ENCODE measurements at regions not wholly inside any gene's neighbourhood (a gene's known extent, or its start where the extent isn't known, plus 50 kb on each side); places are given as distances from the start of the nearest gene placed in this dataset.
A peak's percentile ranks its signal among the peaks of the same experiment; 100 is the strongest.

DNA sequence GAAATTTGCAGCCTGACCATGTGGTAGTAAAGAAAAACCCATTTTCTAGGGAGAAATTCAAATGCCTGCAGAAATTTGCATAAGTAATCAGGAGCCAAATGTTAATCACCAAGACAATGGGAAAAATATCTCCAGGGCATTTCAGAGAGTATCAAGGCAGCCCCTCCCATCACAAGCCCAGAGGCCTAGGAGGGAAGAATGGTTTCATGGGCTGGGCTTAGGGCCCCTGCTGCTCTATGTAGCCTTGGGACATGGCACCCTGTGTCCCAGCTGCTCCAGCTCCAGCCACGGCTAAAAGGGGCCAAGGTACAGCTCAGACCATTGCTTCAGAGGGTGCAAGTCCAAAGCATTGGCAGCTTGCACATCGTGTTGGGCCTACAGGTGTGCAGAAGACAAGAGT, 117.2 kb upstream of the RALGAPA2 start:
- H3K4me2 ChIP-seq (ENCODE audit: insufficient read depth, low read length) = no peak overlapping the region
- DNase-seq (ENCODE audit: insufficient read length, low spot score, missing footprints) = no peak
- H3K27ac ChIP-seq (ENCODE audit: low read depth, low read length) = no peak overlapping the region
- no peaks in the 10 kb centered on the region for H3K36me3 ChIP-seq (ENCODE audit: insufficient read depth, low read length)
- TF ChIP-seq, protein P1, sequence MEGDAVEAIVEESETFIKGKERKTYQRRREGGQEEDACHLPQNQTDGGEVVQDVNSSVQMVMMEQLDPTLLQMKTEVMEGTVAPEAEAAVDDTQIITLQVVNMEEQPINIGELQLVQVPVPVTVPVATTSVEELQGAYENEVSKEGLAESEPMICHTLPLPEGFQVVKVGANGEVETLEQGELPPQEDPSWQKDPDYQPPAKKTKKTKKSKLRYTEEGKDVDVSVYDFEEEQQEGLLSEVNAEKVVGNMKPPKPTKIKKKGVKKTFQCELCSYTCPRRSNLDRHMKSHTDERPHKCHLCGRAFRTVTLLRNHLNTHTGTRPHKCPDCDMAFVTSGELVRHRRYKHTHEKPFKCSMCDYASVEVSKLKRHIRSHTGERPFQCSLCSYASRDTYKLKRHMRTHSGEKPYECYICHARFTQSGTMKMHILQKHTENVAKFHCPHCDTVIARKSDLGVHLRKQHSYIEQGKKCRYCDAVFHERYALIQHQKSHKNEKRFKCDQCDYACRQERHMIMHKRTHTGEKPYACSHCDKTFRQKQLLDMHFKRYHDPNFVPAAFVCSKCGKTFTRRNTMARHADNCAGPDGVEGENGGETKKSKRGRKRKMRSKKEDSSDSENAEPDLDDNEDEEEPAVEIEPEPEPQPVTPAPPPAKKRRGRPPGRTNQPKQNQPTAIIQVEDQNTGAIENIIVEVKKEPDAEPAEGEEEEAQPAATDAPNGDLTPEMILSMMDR (IDR thresholded peaks at IDR 0.05; ENCODE audit: extremely low read depth, low read depth, low read length) = no peak
- H3K9me3 ChIP-seq (ENCODE audit: low read depth, low read length) = no peaks in the 10 kb centered on the region
- H3K4me1 ChIP-seq (ENCODE audit: insufficient read depth, low read length) = no peaks in the 10 kb centered on the region
- no peaks in the 10 kb centered on the region for H4K20me1 ChIP-seq (ENCODE audit: insufficient read depth, low read length)
- no peak overlapping the region for H3K4me3 ChIP-seq (ENCODE audit: insufficient read depth, low read length)
- H3K27me3 ChIP-seq (ENCODE audit: insufficient read depth, low read length) = no peaks in the 10 kb centered on the region
- no peaks in the 10 kb centered on the region for H3K79me2 ChIP-seq (ENCODE audit: insufficient read depth, low read length)
- no peak overlapping the region for H2AFZ ChIP-seq (ENCODE audit: low read length)

DNA sequence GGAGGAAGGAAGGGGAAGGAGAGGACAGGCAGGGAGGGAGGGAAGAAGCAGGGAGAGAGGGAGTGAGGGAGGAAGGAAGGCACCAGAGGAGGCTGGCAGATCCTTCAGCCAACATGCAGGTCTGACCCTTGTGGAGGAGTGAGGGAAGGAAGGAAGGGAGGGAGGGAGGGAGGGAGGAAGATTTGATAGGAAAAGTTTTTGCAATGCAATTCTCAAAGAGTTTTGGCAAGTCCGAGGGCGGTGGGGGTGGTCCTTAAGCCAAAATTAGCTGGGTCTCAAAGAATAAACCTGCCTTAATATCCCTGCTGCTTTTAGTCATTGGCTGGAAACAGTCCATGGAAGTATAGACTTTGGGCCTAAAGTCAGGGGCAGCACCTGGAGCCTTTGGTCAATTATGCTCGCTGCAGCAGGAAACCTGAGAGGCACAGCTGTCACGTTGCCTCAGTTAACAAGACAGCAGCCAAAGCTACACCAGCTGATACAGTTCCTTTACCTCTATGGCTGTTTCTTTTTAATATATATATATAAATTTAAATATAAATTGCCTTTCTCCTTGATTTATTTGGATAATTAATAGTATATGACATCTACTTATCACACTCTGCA, 115.7 kb upstream of the RALGAPA2 start:
- TF ChIP-seq, protein P1 (IDR thresholded peaks at IDR 0.05; ENCODE audit: extremely low read depth, low read depth, low read length) = no peak
- H2AFZ ChIP-seq (ENCODE audit: low read length) = no peak overlapping the region
- no peaks in the 10 kb centered on the region for H3K36me3 ChIP-seq (ENCODE audit: insufficient read depth, low read length)
- H3K27me3 ChIP-seq (ENCODE audit: insufficient read depth, low read length) = no peaks in the 10 kb centered on the region
- DNase-seq (ENCODE audit: insufficient read length, low spot score, missing footprints) = no peak
- no peaks in the 10 kb centered on the region for H3K79me2 ChIP-seq (ENCODE audit: insufficient read depth, low read length)
- H3K27ac ChIP-seq (ENCODE audit: low read depth, low read length) = no peak overlapping the region
- no peaks in the 10 kb centered on the region for H3K9me3 ChIP-seq (ENCODE audit: low read depth, low read length)
- no peaks in the 10 kb centered on the region for H3K4me1 ChIP-seq (ENCODE audit: insufficient read depth, low read length)
- no peak overlapping the region for H3K4me2 ChIP-seq (ENCODE audit: insufficient read depth, low read length)
- no peaks in the 10 kb centered on the region for H4K20me1 ChIP-seq (ENCODE audit: insufficient read depth, low read length)
- H3K4me3 ChIP-seq (ENCODE audit: insufficient read depth, low read length) = no peak overlapping the region

DNA sequence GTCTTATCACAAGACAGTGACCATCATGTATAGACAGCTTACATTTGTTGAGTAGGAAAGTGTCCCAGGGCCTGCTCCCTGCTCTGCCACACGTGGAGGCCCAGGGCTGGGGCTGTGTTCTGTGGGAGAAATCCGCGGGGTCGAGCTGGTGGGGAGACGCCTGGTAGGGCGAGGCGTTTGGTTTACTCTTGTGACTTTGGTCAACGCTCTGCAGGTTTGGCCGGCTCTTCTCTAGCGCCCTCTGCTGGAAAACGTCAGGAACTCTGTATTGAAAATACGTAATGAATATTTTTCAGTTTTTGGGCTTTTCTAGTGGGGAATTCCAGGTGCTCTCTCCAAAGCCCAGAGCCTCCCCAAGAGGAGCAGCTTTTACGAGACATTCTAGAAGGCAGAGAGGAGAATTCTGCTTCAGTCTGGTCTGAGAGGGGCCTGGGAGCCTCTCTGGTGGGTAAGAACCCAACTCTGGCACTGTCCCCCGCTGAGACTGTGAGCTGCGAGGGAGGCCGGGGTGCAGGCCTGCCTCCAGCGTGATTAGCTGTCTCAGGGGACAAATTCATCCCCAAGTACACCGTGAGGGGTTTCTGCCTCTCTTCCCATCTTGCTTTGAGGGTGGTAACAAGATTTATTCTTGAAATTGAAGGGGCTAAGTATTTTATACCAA, 112.6 kb upstream of the RALGAPA2 start:
- Histone ChIP-seq H3K36me3 (ENCODE audit: insufficient read depth, low read length) (no peaks in the 10 kb centered on the region), H3K4me1 (ENCODE audit: insufficient read depth, low read length) (no peaks in the 10 kb centered on the region), H3K4me2 (ENCODE audit: insufficient read depth, low read length) (no peak overlapping the region), H3K4me3 (ENCODE audit: insufficient read depth, low read length) (no peak overlapping the region), H3K27me3 (ENCODE audit: insufficient read depth, low read length) (no peaks in the 10 kb centered on the region), H3K27ac (ENCODE audit: low read depth, low read length) (no peak overlapping the region), H3K79me2 (ENCODE audit: insufficient read depth, low read length) (no peaks in the 10 kb centered on the region), H3K9me3 (ENCODE audit: low read depth, low read length) (no peaks in the 10 kb centered on the region), H4K20me1 (ENCODE audit: insufficient read depth, low read length) (no peaks in the 10 kb centered on the region), H2AFZ (ENCODE audit: low read length) (no peak overlapping the region)
- DNase-seq (ENCODE audit: insufficient read length, low spot score, missing footprints) = no peak
- TF ChIP-seq, protein P1 (IDR thresholded peaks at IDR 0.05; ENCODE audit: extremely low read depth, low read depth, low read length) = peak; percentile 67

DNA sequence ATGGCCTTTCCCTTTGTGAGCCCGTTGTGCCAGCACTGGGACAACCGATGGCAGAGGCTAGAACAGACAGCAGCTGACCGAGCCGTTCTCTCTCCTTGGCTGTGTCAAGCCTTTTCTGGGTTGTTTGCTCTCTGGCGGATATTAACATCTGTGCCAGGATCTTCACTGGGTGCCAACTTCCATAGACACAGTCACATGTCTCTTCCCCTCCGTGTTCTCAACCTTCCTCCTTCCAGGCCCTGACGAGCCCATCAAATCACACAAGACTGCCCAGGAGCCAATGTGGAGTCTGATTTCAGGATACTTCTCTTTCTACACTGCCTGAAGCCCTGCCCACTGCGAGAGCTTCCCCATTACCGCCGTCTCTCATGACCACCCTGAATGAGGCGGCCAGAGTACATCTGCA, 111.0 kb upstream of the RALGAPA2 start:
- DNase-seq (ENCODE audit: insufficient read length, low spot score, missing footprints) = no peak
- Histone ChIP-seq H3K79me2 (ENCODE audit: insufficient read depth, low read length) (no peaks in the 10 kb centered on the region), H3K4me3 (ENCODE audit: insufficient read depth, low read length) (no peak overlapping the region), H3K27me3 (ENCODE audit: insufficient read depth, low read length) (no peaks in the 10 kb centered on the region), H3K4me2 (ENCODE audit: insufficient read depth, low read length) (no peak overlapping the region), H3K9me3 (ENCODE audit: low read depth, low read length) (no peaks in the 10 kb centered on the region), H3K27ac (ENCODE audit: low read depth, low read length) (no peak overlapping the region), H4K20me1 (ENCODE audit: insufficient read depth, low read length) (no peaks in the 10 kb centered on the region), H2AFZ (ENCODE audit: low read length) (no peak overlapping the region), H3K4me1 (ENCODE audit: insufficient read depth, low read length) (no peaks in the 10 kb centered on the region), H3K36me3 (ENCODE audit: insufficient read depth, low read length) (no peaks in the 10 kb centered on the region)
- TF ChIP-seq, protein P1 (IDR thresholded peaks at IDR 0.05; ENCODE audit: extremely low read depth, low read depth, low read length) = no peak

All from osteoblast (primary cell).